Left hindlimb (tissue), 1 donor: ENCODE measurements at regions not wholly inside any gene's neighbourhood (a gene's known extent, or its start where the extent isn't known, plus 50 kb on each side); places are given as distances from the start of the nearest gene placed in this dataset.
"Not testable (repeated sequence)": the region's sequence is repeated elsewhere in the genome, so short reads cannot be mapped to it uniquely, and the experiment has no call there.

Experiments used
- DNase-seq: peaks from one replicate; pipeline ENCODE4 v3.0.0-alpha.2; 2018

DNA sequence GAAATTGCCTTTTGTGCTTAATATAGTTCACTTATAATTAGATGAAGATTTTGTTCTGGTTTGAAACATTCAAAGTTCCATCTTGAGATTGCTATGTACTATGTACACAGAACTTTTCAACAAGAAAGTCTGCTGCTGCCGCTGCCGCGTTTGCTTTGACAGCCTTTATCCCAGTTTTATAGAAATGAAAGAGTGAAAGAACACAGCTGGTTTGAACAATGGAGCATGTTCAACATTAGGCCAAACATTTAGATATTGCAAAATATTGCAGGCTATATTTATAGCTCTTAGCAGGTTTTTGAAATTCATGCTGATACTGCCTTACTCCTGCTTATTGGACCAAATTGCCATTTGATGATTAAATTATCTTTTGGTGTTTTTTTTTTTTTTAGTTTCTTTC is 299.8 kb upstream of the PRKD1 start:
- DNase-seq, result no peak

DNA sequence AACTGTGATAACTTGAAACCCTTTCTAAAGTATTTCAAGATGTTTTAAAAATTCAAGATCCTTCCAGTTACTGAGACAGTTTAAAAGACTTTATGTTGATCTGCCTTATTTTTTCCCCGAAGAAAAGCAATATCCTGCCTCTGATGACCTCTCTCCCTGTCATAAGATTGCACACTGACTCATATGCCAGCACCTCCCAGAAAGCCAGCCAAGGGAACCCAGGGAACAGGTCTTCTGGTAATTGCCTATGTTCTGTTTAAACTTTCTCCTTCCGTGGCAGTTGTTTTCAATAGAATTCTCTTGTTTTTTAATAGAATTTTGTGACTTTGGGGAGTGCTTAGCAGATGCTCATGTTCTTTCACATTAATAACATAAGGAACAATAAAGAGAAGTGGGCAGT is 300.2 kb upstream of the PRKD1 start:
- DNase-seq, result no peak

DNA sequence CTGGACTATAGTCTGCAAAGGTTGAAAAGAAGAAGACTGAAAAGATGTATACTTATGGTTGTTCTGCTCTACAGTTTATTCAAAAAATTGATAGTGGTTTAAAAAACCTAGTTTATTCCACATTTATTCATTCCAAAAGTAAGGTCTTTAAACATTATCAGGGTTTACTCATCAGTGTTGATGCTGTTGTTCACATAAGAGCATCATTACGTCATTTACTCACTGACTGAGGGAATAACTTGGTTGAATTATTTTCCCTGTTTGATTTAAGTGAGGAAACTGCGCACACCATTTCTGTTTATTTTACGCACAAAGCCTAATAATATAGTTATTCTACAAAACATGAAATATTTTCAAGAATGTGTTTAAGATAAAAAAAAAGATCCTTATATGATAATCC is 303.1 kb upstream of the PRKD1 start:
- DNase-seq, result no peak

DNA sequence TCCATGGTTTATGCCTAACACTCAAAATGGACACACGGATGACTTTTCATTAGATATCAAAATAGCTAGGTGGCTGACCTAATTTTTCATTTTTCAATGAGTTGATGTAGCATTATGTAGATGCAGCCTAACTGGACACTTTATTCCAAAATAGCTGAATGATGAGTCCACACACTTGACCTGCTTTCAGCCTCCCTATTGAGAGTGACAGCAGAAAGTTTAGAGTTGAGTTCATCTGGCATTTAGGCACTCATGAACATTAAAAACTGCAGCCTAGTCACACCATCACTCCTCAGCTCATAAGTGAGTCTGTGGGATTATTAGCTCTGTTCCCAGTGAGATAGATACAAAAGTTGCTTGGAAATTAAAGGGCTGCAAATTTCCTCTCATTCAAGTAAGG is 307.3 kb upstream of the PRKD1 start:
- no peak for DNase-seq

DNA sequence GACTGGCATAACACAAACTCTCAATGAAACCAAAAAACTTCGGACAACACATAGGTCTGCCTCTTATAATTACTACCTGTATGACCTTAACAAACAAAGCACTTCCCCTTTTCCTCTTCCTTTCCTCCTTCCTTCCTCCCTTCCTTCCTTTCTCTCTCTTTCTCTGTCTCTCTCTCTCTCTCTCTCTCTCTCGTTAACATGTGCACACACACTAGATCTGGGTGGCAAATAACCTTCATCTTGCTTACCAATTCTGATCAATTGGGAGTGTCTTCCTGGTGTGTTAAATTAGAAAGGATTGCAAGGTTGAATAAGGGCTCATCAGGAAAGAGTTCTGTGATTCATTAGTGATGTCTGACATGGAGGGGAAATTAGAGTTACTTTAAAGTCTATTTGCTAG is 307.8 kb upstream of the PRKD1 start:
- DNase-seq, result no peak

DNA sequence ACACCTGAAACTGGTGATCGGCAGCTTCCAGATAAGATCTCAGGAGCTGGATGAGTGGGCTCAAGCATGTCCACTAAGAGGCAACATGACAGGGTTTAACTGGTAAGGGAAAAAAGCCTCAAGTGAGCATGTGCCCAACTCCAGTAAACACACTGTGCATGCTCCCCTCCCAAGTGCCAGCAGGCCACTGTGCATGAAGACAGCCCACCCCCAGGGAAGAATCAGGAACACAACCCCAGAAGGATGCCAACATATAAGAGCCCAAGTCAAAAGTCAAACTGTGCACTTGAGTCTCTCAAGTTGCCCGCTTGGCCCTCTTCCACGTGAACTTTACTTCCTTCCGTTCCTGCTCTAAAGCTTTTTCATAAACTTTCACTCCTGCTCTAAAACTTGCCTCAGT is 311.3 kb upstream of the PRKD1 start:
- DNase-seq, result no peak

DNA sequence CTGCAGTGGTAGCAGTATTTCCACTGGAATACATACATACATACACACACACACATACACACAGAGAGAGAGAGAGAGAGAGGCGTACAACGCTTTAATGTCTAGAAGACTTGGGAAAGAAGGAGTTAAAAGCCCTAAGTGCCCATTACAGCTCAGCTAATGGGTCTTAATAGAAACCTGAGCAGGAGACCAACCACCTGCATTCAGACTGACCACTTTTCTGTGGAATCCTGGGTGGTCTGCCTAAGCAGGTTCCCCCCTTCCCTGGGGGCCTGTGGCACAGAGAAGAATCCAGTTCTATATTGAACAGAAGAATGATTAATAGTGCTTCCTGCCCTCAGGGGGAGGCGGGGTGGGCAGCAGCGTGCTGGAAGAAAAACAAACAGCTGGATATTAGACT is 312.4 kb upstream of the PRKD1 start:
- no peak for DNase-seq

DNA sequence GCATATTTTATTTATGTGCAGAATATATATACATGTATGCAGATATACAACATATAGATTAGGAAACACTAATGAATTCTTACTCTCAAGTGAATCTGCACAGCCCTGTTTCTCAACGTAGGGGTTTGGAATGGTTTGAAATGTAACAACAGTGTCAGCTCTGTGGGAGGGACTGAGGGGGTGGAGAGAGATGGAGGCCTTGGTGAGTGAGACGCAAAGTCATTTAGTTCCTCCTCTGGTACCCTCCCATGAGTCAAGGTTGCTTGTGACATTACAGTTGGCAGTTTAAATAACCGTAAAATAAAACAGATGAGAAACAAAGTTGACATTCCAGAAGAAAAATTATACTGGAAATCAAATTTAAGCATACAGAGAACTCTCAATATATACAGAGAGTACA is 313.0 kb upstream of the PRKD1 start:
- no peak for DNase-seq

DNA sequence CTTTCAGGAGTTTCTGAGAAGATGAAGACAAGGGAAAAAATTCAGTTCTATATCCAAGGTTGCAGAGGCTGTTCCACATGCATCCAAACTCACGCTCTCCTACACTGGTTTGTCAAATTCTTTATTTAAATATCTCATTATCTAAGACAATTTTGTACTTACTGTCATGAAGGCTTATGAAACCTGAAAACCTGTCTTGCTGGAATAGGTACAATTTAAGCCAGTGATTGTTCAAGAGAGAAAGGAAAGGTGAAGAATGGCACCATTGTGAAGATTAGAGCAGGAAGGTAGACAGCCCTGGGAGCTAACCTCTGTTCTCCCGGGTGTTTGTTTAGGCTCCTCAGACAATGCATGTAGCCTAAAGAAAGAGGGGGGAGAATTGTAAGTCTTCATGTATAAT is 315.1 kb upstream of the PRKD1 start:
- no peak for DNase-seq

DNA sequence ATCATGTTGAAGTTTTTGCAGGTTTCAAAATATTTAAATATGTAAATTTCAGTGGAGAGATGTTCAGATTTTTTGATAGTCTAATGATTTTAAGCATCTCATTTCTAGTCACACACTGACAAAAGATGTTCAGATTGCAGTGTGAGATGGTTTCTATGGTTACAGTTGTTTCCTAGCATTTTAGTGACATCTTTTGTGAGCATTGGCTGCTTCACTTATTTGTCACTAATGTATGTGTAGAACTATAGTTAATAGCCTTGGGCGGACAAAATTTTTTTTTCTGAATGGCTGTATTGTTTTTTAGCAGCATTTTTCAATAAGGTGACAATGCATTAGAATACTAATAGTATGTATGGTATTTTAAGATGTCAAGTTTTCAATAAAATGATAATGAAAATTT is 315.6 kb upstream of the PRKD1 start:
- DNase-seq, result no peak

DNA sequence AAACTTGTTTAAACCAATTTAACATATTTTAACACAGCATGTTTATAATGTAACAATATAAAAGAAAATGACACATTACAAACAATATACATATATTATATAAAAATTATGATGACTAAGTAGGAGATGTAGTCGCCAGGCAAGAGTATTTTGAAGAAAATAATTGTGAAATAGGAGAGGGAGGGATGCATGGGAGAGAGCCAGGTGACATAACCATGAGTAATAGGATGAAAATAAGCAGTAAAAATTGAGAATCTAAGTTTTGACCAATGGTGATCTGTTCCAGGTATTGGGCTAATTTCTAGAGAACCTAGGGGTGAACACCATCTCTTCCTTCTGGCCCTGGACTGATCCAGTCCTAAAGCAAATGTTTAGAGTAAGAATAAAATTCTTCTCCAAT is 315.2 kb upstream of the G2E3 start:
- DNase-seq, result no peak

DNA sequence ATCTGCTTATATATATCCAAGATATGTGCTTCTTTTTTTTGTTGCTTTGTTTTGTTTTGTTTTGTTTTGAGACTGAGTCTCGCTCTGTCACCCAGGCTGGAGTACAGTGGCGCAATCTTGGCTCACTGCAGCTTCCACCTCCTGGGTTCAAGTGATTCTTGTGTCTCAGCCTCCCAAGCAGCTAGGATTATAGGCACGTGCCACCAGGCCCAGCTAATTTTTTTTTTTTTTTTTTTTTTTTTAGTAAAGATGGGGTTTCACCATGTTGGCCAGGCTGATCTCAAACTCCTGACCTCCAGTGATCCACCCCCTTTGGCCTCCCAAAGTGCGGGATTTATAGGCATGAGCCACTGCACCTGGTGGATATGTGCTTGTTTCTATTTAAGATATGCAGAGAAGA is 314.6 kb upstream of the G2E3 start:
- DNase-seq, result not testable (repeated sequence)

DNA sequence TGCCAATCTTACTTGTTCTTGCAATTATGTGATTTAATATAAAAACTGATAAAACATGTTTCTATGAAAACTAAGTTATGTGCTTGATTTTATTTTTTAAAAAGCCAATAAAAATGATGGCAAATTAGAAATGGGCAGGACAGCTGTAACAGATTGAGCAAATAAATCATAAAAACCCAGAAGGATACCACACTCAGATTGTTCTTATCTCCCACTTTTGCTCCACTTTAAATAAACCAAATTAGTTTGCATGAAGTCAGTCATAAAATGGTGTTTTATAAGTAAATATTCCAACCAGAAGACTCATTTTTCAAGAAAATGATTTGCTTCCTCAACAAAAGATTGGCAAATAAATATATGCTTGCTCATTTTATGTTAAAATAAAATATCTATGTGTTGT is 307.9 kb upstream of the G2E3 start:
- DNase-seq, result no peak

DNA sequence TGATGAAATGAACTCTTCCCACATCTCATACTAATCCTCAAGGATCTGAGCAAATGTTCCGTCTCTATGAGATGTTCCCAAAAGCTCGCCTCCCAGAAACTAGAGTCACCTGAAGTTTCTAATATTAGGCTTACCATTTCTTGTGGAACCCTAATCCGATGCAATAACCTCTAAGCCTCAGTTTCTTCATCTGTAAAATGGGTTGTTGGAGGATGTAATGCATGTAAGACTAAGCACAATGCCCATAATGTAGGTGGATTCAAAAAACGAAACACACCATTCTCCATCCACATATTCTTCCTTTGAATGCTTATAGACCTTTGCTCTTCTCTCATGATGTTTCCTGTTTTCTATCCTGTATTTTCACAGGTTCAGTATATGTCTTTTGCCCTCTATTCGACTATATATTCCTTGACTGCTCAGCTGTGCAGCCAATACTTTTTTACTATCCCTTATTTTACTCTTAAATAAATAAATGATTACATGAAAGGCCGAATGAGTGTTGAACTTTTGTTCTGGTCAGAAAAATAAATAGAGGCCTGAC is 307.3 kb upstream of the G2E3 start:
- no peak for DNase-seq

DNA sequence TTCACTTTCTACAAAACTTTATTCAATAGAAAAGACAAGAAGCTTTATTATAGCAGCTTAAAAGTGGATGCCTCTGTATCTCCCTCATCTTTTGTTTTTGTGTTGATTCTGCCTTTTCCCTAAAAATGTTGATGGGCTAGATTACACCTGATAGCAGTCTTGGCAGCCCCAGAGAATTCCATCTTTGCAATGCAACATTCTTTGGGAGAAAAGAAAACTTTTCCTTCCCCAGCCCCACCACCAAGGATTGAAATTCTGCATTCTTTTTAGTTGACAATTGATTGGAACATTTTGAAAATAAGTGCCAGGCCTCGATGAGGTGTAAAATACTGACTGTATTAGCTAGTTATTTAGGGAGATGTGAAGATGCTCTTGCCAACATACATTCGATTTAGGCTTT is 306.8 kb upstream of the G2E3 start:
- DNase-seq, result no peak

DNA sequence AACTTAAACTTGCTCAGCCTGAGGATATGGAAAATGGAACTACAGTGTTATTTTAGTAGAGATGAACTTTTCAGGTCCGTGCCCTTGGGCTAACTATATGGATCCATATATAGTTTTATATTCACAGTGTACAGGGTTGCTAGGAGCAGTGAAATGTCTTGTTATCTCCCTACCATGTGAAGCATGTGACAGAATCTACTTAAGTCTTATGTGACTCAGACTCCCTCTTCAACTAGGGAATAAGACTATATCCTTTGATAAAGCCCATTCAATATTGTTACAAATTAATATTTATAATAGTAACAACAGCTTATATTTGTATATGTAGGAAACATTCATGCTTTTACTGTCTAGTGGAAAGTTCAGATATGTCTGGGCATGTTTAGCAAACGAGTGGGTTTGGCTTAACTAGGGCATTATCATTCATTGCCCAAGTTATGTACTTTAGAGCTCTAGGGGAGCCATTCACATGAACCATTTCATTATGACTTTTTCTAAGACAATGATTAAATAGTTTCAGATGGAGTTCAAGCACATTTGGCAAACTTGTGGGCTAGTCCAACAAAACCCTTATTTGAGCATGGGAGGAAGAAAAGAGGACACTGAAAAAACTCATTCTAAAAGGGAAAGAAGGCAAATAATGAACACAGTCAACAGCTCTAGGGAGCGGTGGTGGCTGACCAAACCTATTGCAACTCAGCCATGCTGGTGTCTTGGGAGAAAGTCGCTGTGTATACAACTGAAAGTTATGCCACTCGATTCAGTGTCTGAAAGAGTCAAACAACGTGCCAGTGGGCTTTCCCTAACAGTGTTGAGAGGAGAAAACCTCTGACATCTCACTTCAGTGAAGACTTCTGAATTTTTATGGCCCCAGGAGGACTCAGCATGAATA is 305.9 kb upstream of the G2E3 start:
- DNase-seq, result no peak

DNA sequence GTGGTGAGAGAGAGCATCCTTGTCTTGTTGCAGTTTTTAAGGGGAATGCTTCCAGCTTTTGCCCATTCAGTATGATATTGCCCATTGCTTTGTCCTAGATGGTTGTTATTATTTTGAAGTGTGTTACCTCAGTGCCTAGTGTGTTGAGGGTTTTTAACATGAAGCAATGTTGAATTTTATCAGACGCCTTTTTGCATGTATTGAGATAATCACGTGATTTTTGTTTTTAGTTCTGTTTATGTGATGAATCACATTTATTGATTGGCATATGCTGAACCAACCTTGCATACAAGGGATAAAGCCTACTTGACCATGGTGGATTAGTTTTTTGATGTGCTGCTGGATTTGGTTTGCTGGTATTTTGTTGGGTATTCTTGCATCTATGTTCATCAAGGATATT is 302.3 kb upstream of the G2E3 start:
- no peak for DNase-seq

DNA sequence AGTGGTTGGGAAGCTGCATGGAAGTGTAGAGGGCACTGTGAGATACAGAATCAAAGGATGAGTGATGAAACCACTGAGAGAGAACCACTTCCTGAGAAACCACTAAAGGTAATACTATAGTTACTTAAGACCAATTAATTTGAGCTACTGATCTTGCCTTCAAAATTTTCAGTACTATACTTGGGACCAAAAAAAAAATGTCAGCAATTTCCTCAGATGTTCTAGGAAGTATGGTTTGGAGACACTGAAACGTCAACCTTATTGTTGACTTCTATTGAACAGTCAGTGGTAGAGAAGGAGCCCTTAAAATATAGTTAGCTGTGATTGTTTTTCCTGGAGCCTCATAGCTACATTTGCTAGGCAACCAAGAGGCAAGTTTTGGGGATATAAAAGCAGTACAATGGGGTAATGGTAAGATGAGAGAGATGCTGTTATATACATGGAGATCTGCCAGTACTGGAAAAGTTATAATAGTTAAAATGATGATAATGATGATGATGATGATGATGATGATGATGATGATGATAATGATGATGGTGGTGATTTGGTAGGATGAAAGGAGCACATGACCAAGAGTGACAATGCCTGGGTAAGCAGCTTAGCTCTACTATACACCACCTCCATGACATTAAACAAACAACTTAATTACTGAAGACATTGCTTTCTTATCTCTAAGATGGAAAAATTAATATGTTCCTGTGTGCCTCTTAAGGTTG is 300.9 kb upstream of the G2E3 start:
- DNase-seq, result no peak

DNA sequence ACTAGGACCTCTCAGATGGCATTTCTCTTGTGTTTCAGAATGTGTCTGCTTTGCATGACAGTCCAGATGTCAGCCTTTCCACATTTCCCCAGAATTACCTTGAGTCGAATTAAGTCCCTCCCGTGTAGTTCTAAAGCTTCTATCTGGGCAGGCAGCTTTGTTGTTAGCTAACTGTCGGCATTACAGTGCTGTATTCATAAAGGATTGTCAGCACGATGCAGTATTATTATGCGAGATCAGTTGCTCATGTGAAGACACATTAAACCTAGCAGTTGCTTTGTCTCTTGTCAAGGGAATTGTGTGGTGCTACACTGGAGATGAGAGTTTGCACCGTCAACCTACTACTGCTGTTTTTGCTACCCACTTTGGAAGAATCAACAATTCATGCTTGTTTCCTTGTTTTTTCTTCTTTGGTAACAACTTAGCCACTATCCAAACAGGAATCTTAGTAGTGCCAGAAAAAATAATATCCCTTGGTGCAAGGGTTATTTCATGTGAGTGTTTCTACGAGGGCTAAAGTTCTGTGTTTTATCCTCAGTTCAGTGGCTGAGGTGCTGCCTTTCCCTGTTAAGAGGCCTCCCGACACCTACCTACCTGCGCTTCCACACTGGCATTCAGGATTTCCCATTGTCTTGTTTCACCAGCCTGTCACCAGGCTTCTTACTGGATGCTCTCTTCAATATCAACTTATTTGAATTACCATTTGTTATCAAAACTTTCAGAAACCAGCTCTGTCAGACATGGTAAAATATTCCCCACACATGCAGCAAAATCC is 297.9 kb upstream of the G2E3 start:
- DNase-seq, result no peak

DNA sequence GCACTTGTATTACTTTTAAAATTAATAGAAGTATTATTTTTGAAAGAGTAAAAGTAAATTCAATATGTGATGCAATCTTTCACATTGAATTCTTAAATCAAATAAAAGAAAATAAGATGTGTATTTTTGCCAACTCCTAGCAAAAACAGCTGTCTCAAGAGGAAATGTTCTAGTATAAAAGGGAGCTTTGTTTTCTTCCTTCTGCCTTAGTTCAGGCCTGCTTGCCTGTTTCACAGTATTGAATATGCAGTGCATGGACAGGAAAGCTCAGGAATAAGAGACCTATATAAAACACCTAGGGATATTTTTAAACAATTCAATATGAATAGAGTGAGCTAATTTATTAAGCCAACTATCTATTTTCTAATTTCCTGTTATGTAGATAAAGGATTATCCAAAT is 294.8 kb upstream of the G2E3 start:
- no peak for DNase-seq

DNA sequence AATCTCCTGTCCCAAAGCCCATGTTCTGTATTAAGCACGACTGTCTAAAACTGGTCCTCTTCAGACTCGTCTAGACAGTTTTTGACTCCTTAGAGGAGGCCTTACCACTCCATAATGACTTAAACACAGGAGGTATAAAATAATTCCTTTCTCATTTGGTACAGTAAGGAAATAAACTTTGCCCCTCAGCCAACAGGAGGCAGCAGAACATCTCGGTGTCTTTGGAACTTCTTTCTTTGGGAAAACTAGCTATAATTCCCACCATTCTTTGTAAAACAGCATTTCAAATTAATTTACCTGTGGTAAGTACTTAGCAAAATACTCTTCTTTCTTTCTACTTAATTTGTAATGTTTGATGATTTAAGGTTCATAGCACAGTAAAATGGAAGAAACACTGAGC is 292.7 kb upstream of the G2E3 start:
- no peak for DNase-seq

DNA sequence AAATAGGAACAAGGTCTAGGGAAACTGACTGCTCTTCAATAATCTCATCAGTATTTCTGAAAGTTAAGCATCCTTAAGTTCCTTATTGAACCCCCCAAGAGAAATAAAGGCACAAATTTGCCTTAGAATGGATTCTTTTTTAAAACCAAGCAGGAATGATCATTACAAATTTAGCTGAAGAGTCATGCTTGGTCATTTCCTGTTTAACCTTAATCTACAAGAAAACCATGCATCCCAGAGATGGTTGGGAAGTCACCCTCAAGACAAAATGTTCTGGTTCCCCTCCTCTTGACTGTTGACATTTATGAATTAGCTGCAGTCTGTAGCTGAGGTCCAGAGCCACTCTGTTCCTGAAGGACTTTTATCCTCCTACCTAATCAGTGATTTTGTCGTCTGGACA is 291.8 kb upstream of the G2E3 start:
- no peak for DNase-seq
